Neuronal stem cell (in vitro differentiated cells): ENCODE measurements at regions not wholly inside any gene's neighbourhood (a gene's known extent, or its start where the extent isn't known, plus 50 kb on each side); places are given as distances from the start of the nearest gene placed in this dataset.
A peak's percentile ranks its signal among the peaks of the same experiment; 100 is the strongest.

Source experiments
- DNase-seq: peaks from one replicate; pipeline ENCODE4 v3.0.0-alpha.2; 2013; ENCODE audit warnings: low spot score
- H2AFZ ChIP-seq: one replicate; pipeline ENCODE4 v1.6.1; 2013; ENCODE audit warnings: mild to moderate bottlenecking, low read length, inconsistent platforms
- H2AK5ac ChIP-seq: 2 replicates; pipeline ENCODE4 v1.6.1; 2013; ENCODE audit warnings: low read depth, mild to moderate bottlenecking, inconsistent platforms, low read length, moderate library complexity, mixed read lengths
- H2BK120ac ChIP-seq: 2 replicates; pipeline ENCODE4 v1.6.1; 2013; ENCODE audit warnings: low read depth, mild to moderate bottlenecking, inconsistent platforms, low read length, moderate library complexity, mixed read lengths
- H2BK12ac ChIP-seq: one replicate; pipeline ENCODE4 v1.6.1; 2013; ENCODE audit warnings: low read length, inconsistent platforms
- H2BK15ac ChIP-seq: 2 replicates; pipeline ENCODE4 v1.6.1; 2013; ENCODE audit warnings: mild to moderate bottlenecking, low read length, inconsistent platforms, mixed read lengths
- H2BK5ac ChIP-seq: one replicate; pipeline ENCODE4 v1.6.1; 2013; ENCODE audit warnings: inconsistent platforms, mild to moderate bottlenecking, low read length, moderate library complexity
- H3K14ac ChIP-seq: one replicate; pipeline ENCODE4 v1.6.1; 2013; ENCODE audit warnings: low read length, inconsistent platforms
- H3K18ac ChIP-seq: 2 replicates; pipeline ENCODE4 v1.6.1; 2013; ENCODE audit warnings: low read length, inconsistent platforms
- H3K23ac ChIP-seq: 2 replicates; pipeline ENCODE4 v1.6.1; 2013; ENCODE audit warnings: low read depth, mild to moderate bottlenecking, mixed read lengths, low read length, inconsistent platforms; ENCODE audit not compliant: poor library complexity
- H3K27ac ChIP-seq: replicated peaks from 3 replicates; pipeline ENCODE4 v1.5.1; 2013; ENCODE audit warnings: low read length, inconsistent platforms
- H3K27me3 ChIP-seq, 3 experiments: 2 replicates each; pipeline ENCODE4 v1.6.1; 2013; ENCODE audit warnings: low read length in 3 of 3, mild to moderate bottlenecking in 2 of 3, inconsistent platforms in 1 of 3, low read depth in 1 of 3, mixed read lengths in 1 of 3, moderate library complexity in 1 of 3; ENCODE audit not compliant: control insufficient read depth in 3 of 3, insufficient read depth in 3 of 3
- H3K36me3 ChIP-seq, 2 donors: replicated peaks in 1 of 2; 2 replicates each; pipeline ENCODE4 v1.6.1; 2013; ENCODE audit warnings: low read length in 2 of 2; ENCODE audit not compliant: control insufficient read depth in 2 of 2, insufficient read depth in 2 of 2
- H3K4ac ChIP-seq: 2 replicates; pipeline ENCODE4 v1.6.1; 2013; ENCODE audit warnings: inconsistent platforms, mild to moderate bottlenecking, low read length, moderate library complexity
- H3K4me1 ChIP-seq, 2 donors: 1 replicate in 1 of 2; 2 replicates in 1 of 2; pipeline ENCODE4 v1.6.1; 2013; ENCODE audit warnings: low read length in 2 of 2, low read depth in 1 of 2; ENCODE audit not compliant: control insufficient read depth in 2 of 2, insufficient read depth in 1 of 2
- H3K4me2 ChIP-seq: one replicate; pipeline ENCODE4 v1.6.1; 2013; ENCODE audit warnings: mild to moderate bottlenecking, low read length, inconsistent platforms; ENCODE audit not compliant: insufficient read depth, poor library complexity, severe bottlenecking
- H3K4me3 ChIP-seq, 2 donors: 2 replicates each; pipeline ENCODE4 v1.5.1; 2013; ENCODE audit warnings: low read length in 2 of 2, mild to moderate bottlenecking in 2 of 2, inconsistent platforms in 1 of 2, moderate library complexity in 1 of 2
- H3K79me1 ChIP-seq: one replicate; pipeline ENCODE4 v1.6.1; 2013; ENCODE audit warnings: low read depth, mild to moderate bottlenecking, inconsistent platforms, low read length, moderate library complexity
- H3K9ac ChIP-seq: one replicate; pipeline ENCODE4 v1.6.1; 2013; ENCODE audit warnings: mild to moderate bottlenecking, low read depth, low read length, inconsistent platforms; ENCODE audit not compliant: poor library complexity
- H3K9me3 ChIP-seq, 2 donors: replicated peaks in 1 of 2; 2 replicates each; pipeline versions ENCODE3 to v1.6.1; 2013; ENCODE audit warnings: low read length in 2 of 2, mild to moderate bottlenecking in 2 of 2, inconsistent platforms in 1 of 2, low read depth in 1 of 2, mixed read lengths in 1 of 2, moderate library complexity in 1 of 2; ENCODE audit not compliant: control insufficient read depth in 2 of 2, insufficient read depth in 1 of 2
- H4K8ac ChIP-seq: one replicate; pipeline ENCODE4 v1.6.1; 2013; ENCODE audit warnings: low read depth, mild to moderate bottlenecking, inconsistent platforms, low read length, moderate library complexity
- H4K91ac ChIP-seq: one replicate; pipeline ENCODE4 v1.6.1; 2013; ENCODE audit warnings: low read length, low read depth, mild to moderate bottlenecking, inconsistent platforms; ENCODE audit not compliant: poor library complexity
- WGBS, 2 donors: extraction: QIAGEN DNeasy Blood & Tissue Kit; methylation state at CpG; one replicate each; pipeline ENCODE4 v1.1.7; 2013; ENCODE audit warnings: missing lambda C conversion rate in 2 of 2, mixed read lengths in 1 of 2; ENCODE audit not compliant: insufficient read length in 2 of 2, insufficient replicate concordance in 1 of 2; ENCODE audit errors: extremely low coverage in 2 of 2; 5-methylcytosine and 5-hydroxymethylcytosine counted together

GRCh38 chr2:173544641-173545363 is 190.1 kb downstream of the CDCA7 start:
- no peak overlapping the region for H3K14ac ChIP-seq
- H4K91ac ChIP-seq: no peak overlapping the region
- no peak overlapping the region for H4K8ac ChIP-seq
- H3K4me3 ChIP-seq: no peak overlapping the region
- no peak overlapping the region for H2AFZ ChIP-seq
- DNase-seq: no peak
- no peak overlapping the region for H2BK12ac ChIP-seq
- WGBS, 2 donors: no CpG with 5 or more reads among the region's 6 CpGs
- no peak overlapping the region for H2BK120ac ChIP-seq
- H3K36me3 ChIP-seq: no peaks in the 10 kb centered on the region
- H2BK15ac ChIP-seq: no peak overlapping the region
- no peak overlapping the region for H2BK5ac ChIP-seq
- no peak overlapping the region for H3K27ac ChIP-seq
- no peaks in the 10 kb centered on the region for H3K27me3 ChIP-seq
- H3K4me2 ChIP-seq: no peak overlapping the region
- H3K4ac ChIP-seq: no peak overlapping the region
- H3K18ac ChIP-seq: no peak overlapping the region
- H3K23ac ChIP-seq: no peak overlapping the region
- no peaks in the 10 kb centered on the region for H3K9me3 ChIP-seq
- peaks cover 0 to 3% of the 10 kb centered on the region in 2 donors for H3K4me1 ChIP-seq
- H2AK5ac ChIP-seq: no peak overlapping the region
- H3K79me1 ChIP-seq: no peaks in the 10 kb centered on the region
- no peak overlapping the region for H3K9ac ChIP-seq

DNA sequence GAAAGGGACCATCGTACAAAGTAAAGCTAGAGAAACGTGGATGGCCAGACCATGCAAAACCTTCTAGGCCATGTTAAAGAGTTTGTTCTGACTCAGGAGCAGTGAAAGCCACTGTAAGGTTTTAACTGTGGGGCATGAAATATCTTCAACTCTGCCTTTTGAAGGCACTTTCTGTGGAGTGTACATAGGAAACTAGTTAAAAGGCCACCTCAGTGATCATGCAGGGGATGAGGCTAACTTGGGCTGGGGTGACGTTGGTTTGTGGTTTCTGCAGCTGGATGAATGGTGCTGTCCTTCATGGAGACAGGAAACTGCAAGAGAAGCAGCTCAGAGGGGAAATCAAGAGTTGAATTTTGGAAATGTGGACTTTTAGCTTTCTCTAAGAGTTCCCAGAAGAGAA is 190.7 kb downstream of the CDCA7 start:
- Histone ChIP-seq H2BK5ac (no peak overlapping the region), H2AK5ac (no peak overlapping the region), H3K4me3 (no peak overlapping the region), H2BK15ac (no peak overlapping the region), H3K4ac (no peak overlapping the region), H3K9ac (no peak overlapping the region), H2AFZ (no peak overlapping the region), H3K27me3 (no peaks in the 10 kb centered on the region), H3K27ac (no peak overlapping the region), H3K18ac (no peak overlapping the region), H3K4me1 (peaks cover 0 to 3% of the 10 kb centered on the region in 2 donors), H3K36me3 (no peaks in the 10 kb centered on the region), H3K79me1 (no peaks in the 10 kb centered on the region), H2BK12ac (no peak overlapping the region), H3K9me3 (no peaks in the 10 kb centered on the region), H3K14ac (no peak overlapping the region), H4K8ac (no peak overlapping the region), H3K4me2 (no peak overlapping the region), H3K23ac (no peak overlapping the region), H4K91ac (no peak overlapping the region), H2BK120ac (no peak overlapping the region)
- WGBS, 2 donors: no CpG with 5 or more reads among the region's 3 CpGs
- DNase-seq: no peak

DNA sequence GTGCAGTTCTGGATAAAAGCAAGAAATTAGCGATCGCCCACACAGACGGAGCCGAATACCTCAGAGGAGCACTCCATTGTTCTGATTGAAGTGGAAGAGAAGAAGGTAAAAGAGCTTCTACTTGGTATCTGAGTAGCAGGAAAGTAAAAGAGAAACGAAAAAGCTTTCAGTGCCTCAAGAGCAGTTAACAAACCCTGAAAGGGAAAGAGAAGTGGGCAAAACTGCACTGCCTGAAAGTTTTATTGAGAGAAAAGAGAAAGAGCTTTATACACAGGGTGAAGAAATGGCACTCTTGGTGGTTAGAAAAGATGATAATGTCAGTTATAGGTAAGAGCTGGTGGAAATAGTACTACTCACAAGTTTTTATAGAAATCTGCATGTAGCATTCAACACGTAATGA is 192.8 kb downstream of the CDCA7 start:
- Histone ChIP-seq H3K4ac (no peak overlapping the region), H2BK5ac (no peak overlapping the region), H3K4me3 (no peak overlapping the region), H3K27ac (no peak overlapping the region), H2BK15ac (no peak overlapping the region), H3K9me3 (peaks cover 0 to 3% of the 10 kb centered on the region in 2 donors), H4K91ac (no peak overlapping the region), H3K23ac (no peak overlapping the region), H2AFZ (no peak overlapping the region), H3K36me3 (no peaks in the 10 kb centered on the region), H3K79me1 (no peaks in the 10 kb centered on the region), H3K4me2 (peak overlapping the region; percentile 15), H3K9ac (no peak overlapping the region), H2AK5ac (no peak overlapping the region), H3K18ac (no peak overlapping the region), H4K8ac (no peak overlapping the region), H2BK12ac (no peak overlapping the region), H2BK120ac (no peak overlapping the region), H3K14ac (no peak overlapping the region), H3K4me1 (peaks cover 0 to 3% of the 10 kb centered on the region in 2 donors), H3K27me3 (no peaks in the 10 kb centered on the region)
- DNase-seq: no peak
- WGBS, 2 donors: no CpG with 5 or more reads among the region's 6 CpGs

- no CpG with 5 or more reads among the region's 1 CpG for WGBS, 2 donors
- H3K27me3 ChIP-seq: no peaks in the 10 kb centered on the region
- H2BK15ac ChIP-seq: no peak overlapping the region
- no peak overlapping the region for H3K4me2 ChIP-seq
- H3K18ac ChIP-seq: no peak overlapping the region
- H2BK5ac ChIP-seq: no peak overlapping the region
- H3K23ac ChIP-seq: no peak overlapping the region
- H2BK12ac ChIP-seq: no peak overlapping the region
- peaks cover 0 to 3% of the 10 kb centered on the region in 2 donors for H3K9me3 ChIP-seq
- H3K4me3 ChIP-seq: no peak overlapping the region
- H3K36me3 ChIP-seq: no peaks in the 10 kb centered on the region
- no peak overlapping the region for H2AFZ ChIP-seq
- no peak overlapping the region for H4K8ac ChIP-seq
- H2BK120ac ChIP-seq: no peak overlapping the region
- no peak overlapping the region for H3K4ac ChIP-seq
- no peak overlapping the region for H3K9ac ChIP-seq
- H3K14ac ChIP-seq: no peak overlapping the region
- H3K4me1 ChIP-seq: peaks cover 0 to 3% of the 10 kb centered on the region in 2 donors
- no peak overlapping the region for H4K91ac ChIP-seq
- no peak overlapping the region for H2AK5ac ChIP-seq
- no peak for DNase-seq
- H3K79me1 ChIP-seq: no peaks in the 10 kb centered on the region
- H3K27ac ChIP-seq: no peak overlapping the region
Observed at GRCh38 chr2:173550143-173550542, 195.5 kb downstream of the CDCA7 start.
